ENCODE measurements at regions not wholly inside any gene's neighbourhood (a gene's known extent, or its start where the extent isn't known, plus 50 kb on each side); places are given as distances from the start of the nearest gene placed in this dataset.
"Not testable (repeated sequence)": the region's sequence is repeated elsewhere in the genome, so short reads cannot be mapped to it uniquely, and the experiment has no call there.

DNA sequence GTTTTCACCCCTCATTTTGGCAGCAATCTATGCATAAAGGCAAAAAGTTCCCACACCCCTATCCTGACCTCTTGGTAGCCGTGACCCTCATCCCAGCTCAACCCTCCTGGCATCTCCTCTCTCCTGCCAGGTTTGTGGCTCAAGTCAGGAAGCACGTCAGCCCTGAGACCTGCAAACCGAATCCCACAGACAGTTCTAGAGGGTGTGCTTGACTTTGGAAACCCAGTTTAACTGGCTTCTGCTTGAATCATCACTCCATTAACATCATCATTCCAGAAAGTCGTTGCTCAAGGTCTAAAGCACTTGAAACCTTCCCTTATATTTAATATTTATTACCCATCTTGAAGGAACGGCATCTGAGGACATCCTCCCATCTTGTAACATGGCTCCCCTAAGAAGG, 133.4 kb upstream of the ERG start:
- WGBS, 4 donors = 83 to 86% (median 85%) methylated on average over 5 of the region's 5 CpGs
- no peaks in the 10 kb centered on the region for H3K36me3 ChIP-seq
- no peaks in the 10 kb centered on the region for H3K4me1 ChIP-seq
- intact Hi-C loops (cut with DNase I) = no loop called here
- DNase-seq = no peak
- H3K27ac ChIP-seq = peak overlapping the region in 1 of 12 donors; percentile 2
- no peak for ATAC-seq
- no peak overlapping the region for H3K4me3 ChIP-seq
- H3K27me3 ChIP-seq = peaks cover 0 to 4% (median 0%) of the 10 kb centered on the region in 9 donors
- H3K9me3 ChIP-seq = peaks cover 0 to 18% (median 0%) of the 10 kb centered on the region in 12 donors
- TF ChIP-seq, protein P1, sequence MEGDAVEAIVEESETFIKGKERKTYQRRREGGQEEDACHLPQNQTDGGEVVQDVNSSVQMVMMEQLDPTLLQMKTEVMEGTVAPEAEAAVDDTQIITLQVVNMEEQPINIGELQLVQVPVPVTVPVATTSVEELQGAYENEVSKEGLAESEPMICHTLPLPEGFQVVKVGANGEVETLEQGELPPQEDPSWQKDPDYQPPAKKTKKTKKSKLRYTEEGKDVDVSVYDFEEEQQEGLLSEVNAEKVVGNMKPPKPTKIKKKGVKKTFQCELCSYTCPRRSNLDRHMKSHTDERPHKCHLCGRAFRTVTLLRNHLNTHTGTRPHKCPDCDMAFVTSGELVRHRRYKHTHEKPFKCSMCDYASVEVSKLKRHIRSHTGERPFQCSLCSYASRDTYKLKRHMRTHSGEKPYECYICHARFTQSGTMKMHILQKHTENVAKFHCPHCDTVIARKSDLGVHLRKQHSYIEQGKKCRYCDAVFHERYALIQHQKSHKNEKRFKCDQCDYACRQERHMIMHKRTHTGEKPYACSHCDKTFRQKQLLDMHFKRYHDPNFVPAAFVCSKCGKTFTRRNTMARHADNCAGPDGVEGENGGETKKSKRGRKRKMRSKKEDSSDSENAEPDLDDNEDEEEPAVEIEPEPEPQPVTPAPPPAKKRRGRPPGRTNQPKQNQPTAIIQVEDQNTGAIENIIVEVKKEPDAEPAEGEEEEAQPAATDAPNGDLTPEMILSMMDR (IDR thresholded peaks at IDR 0.05) = no peak
- no peak for TF ChIP-seq POLR2A (IDR thresholded peaks at IDR 0.05)

DNA sequence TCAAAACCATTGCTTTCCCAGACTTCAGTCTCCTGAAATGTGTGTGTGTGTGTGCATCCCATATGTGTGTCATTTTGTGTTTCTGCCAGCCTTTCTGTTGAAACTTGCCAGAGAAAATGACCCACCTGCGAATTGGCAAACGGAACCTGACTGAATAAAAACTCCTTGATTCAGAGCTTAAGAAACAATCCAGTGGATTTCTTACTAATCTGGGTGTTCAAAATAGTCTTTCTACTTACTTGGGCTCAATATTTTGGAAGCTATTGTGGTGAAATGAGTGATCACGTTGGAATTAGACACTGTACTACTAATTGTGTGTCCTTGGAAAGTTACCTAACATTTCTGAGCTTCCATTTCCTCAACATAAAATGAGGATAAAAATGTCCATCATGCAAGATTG, 138.9 kb upstream of the ERG start:
- H3K27ac ChIP-seq = no peak overlapping the region
- intact Hi-C loops (cut with DNase I) = no loop called here
- DNase-seq = no peak
- H3K4me3 ChIP-seq = no peak overlapping the region
- no peaks in the 10 kb centered on the region for H3K36me3 ChIP-seq
- WGBS, 4 donors = 82 to 89% (median 86%) methylated on average over 3 of the region's 3 CpGs
- no peak for ATAC-seq
- TF ChIP-seq POLR2A (IDR thresholded peaks at IDR 0.05) = no peak
- TF ChIP-seq, protein P1 (IDR thresholded peaks at IDR 0.05) = no peak
- H3K4me1 ChIP-seq = peaks cover 0 to 8% (median 0%) of the 10 kb centered on the region in 12 donors
- H3K27me3 ChIP-seq = no peaks in the 10 kb centered on the region
- peaks cover 0 to 8% (median 0%) of the 10 kb centered on the region in 12 donors for H3K9me3 ChIP-seq

DNA sequence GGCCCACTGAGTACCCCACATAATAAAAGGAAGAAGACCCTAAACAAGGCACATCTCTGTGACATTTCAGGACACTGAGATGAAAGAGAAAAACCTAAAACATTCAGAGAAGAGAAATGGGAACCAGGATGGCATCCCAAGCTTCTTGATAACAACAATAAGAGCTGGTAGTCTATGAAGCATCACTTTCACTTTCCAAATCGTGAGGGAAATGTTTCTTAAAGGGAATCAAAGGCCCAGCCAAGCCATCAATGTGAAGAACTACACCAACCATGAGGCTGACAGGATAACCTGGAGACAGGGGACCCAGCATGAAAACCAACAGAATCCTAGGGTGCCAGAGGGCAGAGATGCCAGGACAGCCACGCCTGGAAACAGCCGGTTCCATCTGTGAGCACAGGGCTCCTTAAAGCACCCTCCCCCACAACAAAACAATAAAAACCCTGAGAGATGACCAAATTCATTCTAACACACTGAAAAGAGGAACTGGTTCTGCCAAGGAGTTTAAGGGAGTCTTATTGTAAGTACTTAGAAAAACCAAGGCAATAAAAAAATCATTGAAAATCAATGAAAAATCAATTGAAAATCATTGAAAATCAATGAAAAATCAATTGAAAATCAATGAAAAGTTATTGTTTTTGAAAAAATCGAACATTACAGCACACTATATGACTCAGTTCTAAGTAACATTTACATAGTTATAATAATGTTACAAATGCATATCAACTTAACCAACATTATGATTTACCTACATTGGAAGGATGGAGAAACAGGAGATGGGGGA, 141.5 kb upstream of the ERG start:
- DNase-seq (no peak), ATAC-seq (no peak)
- Histone ChIP-seq H3K27me3 (peaks cover 0 to 4% (median 0%) of the 10 kb centered on the region in 9 donors), H3K27ac (no peak overlapping the region), H3K9me3 (peaks cover 0 to 8% (median 0%) of the 10 kb centered on the region in 12 donors), H3K4me1 (peaks cover 0 to 8% (median 0%) of the 10 kb centered on the region in 12 donors), H3K36me3 (no peaks in the 10 kb centered on the region), H3K4me3 (no peak overlapping the region)
- intact Hi-C loops (cut with DNase I) = no loop called here
- WGBS, 4 donors = 50 to 64% (median 55%) methylated on average over 4 of the region's 4 CpGs
- no peak for TF ChIP-seq POLR2A (IDR thresholded peaks at IDR 0.05)
- TF ChIP-seq, protein P1 (IDR thresholded peaks at IDR 0.05) = no peak

DNA sequence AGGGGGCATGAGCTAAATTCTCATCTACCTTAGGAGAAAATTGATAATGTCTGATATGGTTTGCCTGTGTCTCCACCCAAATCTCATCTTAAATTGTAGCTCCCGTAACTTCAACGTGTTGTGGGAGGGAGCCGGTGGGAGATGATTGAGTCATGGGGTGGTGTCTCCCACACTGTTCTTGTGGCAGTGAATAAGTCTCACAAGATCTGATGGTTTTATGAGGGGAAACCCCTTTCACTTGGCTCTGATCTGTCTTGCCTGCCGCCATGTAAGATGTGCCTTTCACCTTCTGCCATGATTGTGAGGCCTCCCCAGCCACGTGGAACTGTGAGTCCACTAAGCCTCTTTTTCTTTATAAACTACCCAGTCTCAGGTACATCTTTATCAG, 142.1 kb upstream of the ERG start:
- H3K27ac ChIP-seq; intact Hi-C loops (cut with DNase I); DNase-seq; ATAC-seq; H3K4me1 ChIP-seq; H3K36me3 ChIP-seq; H3K9me3 ChIP-seq; H3K4me3 ChIP-seq; H3K27me3 ChIP-seq: not testable (repeated sequence)
- WGBS, 4 donors = 93 to 96% (median 96%) methylated on average over 5 of the region's 5 CpGs
